Non-pigmented ciliary epithelial cell (primary cell): ENCODE measurements at regions not wholly inside any gene's neighbourhood (a gene's known extent, or its start where the extent isn't known, plus 50 kb on each side); places are given as distances from the start of the nearest gene placed in this dataset.

Experiments used
- DNase-seq: peaks from one replicate; pipeline ENCODE4 v3.0.0-alpha.2; 2010; ENCODE audit warnings: low read depth

DNA sequence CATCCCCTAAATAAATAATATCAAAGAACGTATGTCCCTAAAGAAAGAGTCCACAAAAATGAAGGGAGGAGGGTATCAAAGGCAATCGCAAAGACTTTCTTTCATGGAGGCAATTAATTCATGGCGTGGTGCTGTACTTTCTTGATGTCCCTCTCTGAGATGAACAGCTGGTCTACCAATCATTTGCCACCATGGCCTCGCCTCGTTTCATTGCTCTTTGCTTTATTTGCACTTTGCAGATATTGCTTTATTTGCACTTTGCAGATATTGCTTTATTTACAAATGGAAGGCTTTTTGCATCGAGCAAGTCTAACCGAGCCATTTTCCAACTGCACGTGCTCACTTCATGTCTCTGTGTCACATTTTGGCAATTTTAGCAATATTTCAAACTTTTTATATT lies 104.0 kb upstream of the PTCH1 start:
- no peak for DNase-seq

GRCh38 chr9:95620314-95620713 lies 103.5 kb upstream of the PTCH1 start:
- DNase-seq = no peak

GRCh38 chr9:95615246-95615645 lies 98.5 kb upstream of the PTCH1 start:
- DNase-seq = no peak

GRCh38 chr9:95613670-95614069 lies 96.9 kb upstream of the PTCH1 start:
- DNase-seq = no peak

DNA sequence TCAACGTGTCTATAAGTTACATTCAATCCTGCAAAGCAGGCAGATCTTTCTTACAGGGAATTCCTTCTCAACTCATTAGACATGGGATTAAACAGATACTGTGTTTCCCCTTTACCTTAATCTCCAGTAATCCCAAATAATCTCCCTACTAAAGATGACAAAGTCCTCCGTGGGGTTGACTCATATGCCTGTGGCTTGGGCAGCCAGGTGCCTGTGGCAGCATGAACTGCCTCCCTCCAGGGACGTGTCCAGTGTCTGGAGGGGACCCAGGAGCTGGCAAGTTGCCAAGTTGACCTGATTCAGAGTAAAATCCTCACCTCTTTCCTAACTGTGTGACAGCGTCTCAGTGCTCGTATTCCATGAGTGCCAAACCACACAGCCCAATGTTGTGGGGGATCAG lies 94.6 kb upstream of the PTCH1 start:
- DNase-seq = no peak

GRCh38 chr9:95610006-95610785 lies 93.4 kb upstream of the PTCH1 start:
- DNase-seq = no peak

GRCh38 chr9:95609426-95609825 lies 92.7 kb upstream of the PTCH1 start:
- DNase-seq = no peak

DNA sequence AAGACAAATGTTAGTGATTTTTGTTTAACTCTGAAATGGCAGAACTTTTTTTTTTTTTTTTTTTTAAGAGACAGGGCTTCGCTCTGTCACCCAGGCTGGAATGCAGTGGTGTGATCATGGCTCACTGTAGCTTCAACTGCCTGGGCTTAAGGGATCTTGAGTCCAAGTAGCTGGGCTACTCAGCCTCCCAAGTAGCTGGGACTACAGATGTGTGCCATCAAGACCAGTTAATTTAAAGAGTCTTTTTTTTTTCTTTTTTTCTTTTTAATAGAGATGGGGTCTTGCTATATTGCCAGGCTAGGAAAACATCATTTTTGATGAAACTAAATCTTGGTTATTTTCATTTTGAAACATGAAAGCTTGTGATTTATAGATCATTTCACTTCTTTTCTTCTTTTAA lies 91.6 kb upstream of the PTCH1 start:
- no peak for DNase-seq

DNA sequence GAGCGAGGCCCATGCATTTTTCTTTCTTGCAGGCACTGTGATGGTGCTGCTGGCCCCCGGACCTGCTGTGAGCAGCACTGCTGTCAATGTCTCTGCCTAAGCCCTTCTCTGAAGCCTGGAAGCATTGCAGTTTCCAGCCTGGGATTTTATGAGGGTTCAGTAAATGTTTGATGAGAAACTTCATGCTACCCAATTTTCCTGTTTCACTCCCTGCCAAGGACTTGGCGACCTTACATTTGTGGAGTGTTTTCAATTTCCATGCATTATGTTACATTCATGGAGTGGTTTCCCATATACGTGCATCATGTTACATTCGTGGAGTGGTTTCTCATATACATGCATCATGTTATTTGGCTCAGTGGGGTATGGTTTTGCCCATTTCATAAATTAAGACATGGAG lies 90.7 kb upstream of the PTCH1 start:
- DNase-seq = no peak

DNA sequence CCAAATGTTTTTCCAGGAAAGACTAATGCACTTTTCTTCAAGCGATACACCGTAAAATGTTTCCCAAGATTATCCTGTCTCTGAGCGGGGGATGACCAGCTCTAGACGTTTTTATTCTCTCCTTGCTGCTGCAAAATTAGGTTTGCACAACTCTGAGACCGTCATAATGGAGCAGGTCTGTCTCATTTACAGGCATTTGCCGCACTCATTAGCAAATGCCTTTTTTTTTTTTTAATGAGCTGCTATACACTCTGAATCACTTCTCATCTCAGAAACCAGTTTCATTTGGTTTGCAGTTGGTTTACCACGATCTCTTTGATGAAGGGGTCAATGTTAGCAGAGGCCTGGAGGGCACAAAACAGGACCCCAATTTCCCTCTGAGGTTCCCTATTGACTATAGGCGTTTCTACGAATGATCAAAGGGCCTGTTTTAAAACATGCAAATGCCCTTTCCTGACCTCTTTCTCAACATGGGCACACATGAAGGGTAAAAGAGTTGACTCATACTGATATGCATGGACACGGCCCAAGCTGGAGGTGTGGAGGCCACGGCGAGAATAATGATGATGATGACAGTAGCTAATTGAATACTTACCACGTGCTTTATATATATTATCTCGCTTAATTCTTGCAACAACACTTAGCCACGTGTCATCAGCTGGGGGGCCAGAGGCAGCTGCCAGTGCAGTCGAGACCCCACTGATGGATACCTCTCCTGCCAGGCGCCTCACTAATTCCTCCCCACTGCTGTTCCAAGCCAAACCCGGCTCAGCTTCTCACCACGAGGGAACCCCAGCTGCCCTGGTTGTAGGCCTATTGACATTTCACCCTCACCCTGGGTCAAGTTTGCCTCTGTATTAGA lies 89.9 kb upstream of the PTCH1 start:
- no peak for DNase-seq

GRCh38 chr9:95605816-95606488 lies 89.2 kb upstream of the PTCH1 start:
- DNase-seq = no peak

GRCh38 chr9:95605101-95605500 lies 88.3 kb upstream of the PTCH1 start:
- no peak for DNase-seq

DNA sequence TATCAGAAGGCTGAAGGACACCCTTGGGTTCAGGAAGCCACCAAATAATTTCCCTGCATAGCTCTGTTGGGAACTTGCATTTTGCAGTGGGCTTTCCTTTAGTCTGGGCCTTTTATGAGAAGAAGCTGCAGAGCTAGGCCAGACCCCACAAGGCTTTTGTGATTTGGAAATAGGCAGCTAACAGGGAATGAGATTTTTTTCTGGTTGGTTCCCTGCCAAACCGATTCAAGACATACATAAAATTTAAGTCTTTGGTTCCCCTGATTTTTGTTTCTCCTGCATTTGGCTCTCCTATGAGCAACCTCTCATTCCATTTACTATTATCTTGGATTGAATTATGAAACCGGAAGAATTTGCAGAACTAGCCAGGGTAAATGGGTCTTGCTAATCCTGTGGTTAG lies 81.5 kb upstream of the PTCH1 start:
- DNase-seq = no peak

- DNase-seq = no peak
These were observed 79.0 kb upstream of the PTCH1 start for GRCh38 chr9:95595721-95596295.

- DNase-seq = no peak
These were observed 76.2 kb upstream of the PTCH1 start for GRCh38 chr9:95592931-95593330.

GRCh38 chr9:95588724-95589588 lies 72.2 kb upstream of the PTCH1 start:
- no peak for DNase-seq

GRCh38 chr9:95587021-95587964 lies 70.5 kb upstream of the PTCH1 start:
- no peak for DNase-seq

GRCh38 chr9:95586326-95586725 lies 69.6 kb upstream of the PTCH1 start:
- DNase-seq = no peak

DNA sequence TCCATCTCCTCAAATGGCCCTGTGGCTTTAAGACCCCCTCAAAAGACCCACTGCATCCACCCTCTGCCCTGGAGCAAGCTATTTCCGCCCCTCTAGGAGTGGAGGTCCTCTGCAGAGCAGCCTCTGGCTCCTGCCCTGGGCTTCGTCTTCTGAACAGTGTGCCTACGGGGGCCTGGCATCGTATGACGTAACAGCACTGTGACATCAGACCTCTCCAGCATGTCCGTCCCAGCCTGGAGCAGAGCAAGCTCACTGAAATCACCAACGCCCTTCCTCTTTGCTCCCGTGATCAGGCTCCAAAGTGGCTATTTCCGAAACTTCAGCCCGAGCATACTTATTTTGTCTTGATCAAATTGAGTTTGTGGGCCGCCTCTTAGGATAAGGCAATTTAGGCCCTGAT lies 69.1 kb upstream of the PTCH1 start:
- no peak for DNase-seq

GRCh38 chr9:95584176-95584575 lies 67.4 kb upstream of the PTCH1 start:
- no peak for DNase-seq
